ENCODE measurements at regions not wholly inside any gene's neighbourhood (a gene's known extent, or its start where the extent isn't known, plus 50 kb on each side); places are given as distances from the start of the nearest gene placed in this dataset.
A peak's percentile ranks its signal among the peaks of the same experiment; 100 is the strongest.

- no peak overlapping the region for H2AFZ ChIP-seq (ENCODE audit: low read depth, low read length, severe bottlenecking)
These were observed 382.8 kb downstream of the RRAGC start for GRCh38 chr1:38476850-38477178.

GRCh38 chr1:38476111-38476849 is 383.3 kb downstream of the RRAGC start:
- Histone ChIP-seq H3K9ac (ENCODE audit: low read length) (no peak overlapping the region; the same call in 1 of the 2 replicates), H2AFZ (ENCODE audit: low read depth, low read length, severe bottlenecking) (peak overlapping the region; percentile 70), H3K9me2 (replicated peaks; ENCODE audit: insufficient read depth, low read length) (no peaks in the 10 kb centered on the region), H3K27me3 (ENCODE audit: low read length) (no peaks in the 10 kb centered on the region), H3K36me3 (ENCODE audit: low read length) (no peaks in the 10 kb centered on the region), H3K4me2 (ENCODE audit: low read depth, low read length, poor library complexity, severe bottlenecking) (peak overlapping the region; percentile 75), H3K4me3 (ENCODE audit: insufficient read depth, low read length, poor library complexity, severe bottlenecking) (no peak overlapping the region), H4K20me1 (ENCODE audit: low read depth, low read length) (no peaks in the 10 kb centered on the region), H3K27ac (ENCODE audit: low read depth, low read length) (no peak overlapping the region), H3K79me2 (ENCODE audit: insufficient read depth, low read length) (no peaks in the 10 kb centered on the region), H3K9me3 (ENCODE audit: insufficient read depth, low read length) (no peaks in the 10 kb centered on the region), H3F3A (ENCODE audit: insufficient read depth) (peaks cover 10% of the 10 kb centered on the region)
- TF ChIP-seq EZH2phosphoT487 (conservative IDR thresholded peaks at IDR 0.05; ENCODE audit: low read length) (no peak), CTCF (IDR thresholded peaks at IDR 0.05; ENCODE audit: insufficient read depth, low read length, poor library complexity, severe bottlenecking) (no peak)

More at GRCh38 chr1:38476850-38477178, 382.8 kb downstream of the RRAGC start:
- H3K27me3 ChIP-seq (ENCODE audit: low read length), result no peaks in the 10 kb centered on the region
- no peak overlapping the region for H3K4me3 ChIP-seq (ENCODE audit: insufficient read depth, low read length, poor library complexity, severe bottlenecking)
- H3K9ac ChIP-seq (ENCODE audit: low read length), result no peak overlapping the region
- H4K20me1 ChIP-seq (ENCODE audit: low read depth, low read length), result no peaks in the 10 kb centered on the region
- H3K4me2 ChIP-seq (ENCODE audit: low read depth, low read length, poor library complexity, severe bottlenecking), result no peak overlapping the region
- no peaks in the 10 kb centered on the region for H3K9me2 ChIP-seq (replicated peaks; ENCODE audit: insufficient read depth, low read length)
- peaks cover 10% of the 10 kb centered on the region for H3F3A ChIP-seq (ENCODE audit: insufficient read depth)
- TF ChIP-seq CTCF (IDR thresholded peaks at IDR 0.05; ENCODE audit: insufficient read depth, low read length, poor library complexity, severe bottlenecking) (no peak), EZH2phosphoT487 (conservative IDR thresholded peaks at IDR 0.05; ENCODE audit: low read length) (no peak)
- no peaks in the 10 kb centered on the region for H3K36me3 ChIP-seq (ENCODE audit: low read length)
- no peak overlapping the region for H3K27ac ChIP-seq (ENCODE audit: low read depth, low read length)
- no peaks in the 10 kb centered on the region for H3K79me2 ChIP-seq (ENCODE audit: insufficient read depth, low read length)
- no peaks in the 10 kb centered on the region for H3K9me3 ChIP-seq (ENCODE audit: insufficient read depth, low read length)

DNA sequence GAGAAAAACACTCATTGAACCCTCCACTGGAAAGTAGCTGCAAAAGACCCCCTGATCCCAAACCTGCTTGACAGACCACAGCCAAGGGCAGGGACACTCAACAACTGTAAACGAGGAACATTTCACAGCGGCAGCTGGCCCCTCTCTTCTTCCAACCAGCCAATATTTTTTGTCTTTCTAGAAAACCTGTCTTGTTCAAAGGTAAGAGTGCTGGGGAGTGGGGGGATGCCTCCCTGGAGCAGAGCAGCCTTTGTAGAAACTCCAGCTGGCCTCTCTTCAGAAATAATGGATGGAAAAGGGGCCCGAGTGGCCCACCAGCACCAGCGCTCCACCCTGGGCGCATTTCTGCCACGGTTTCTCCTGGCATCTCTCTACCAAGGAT is 384.0 kb downstream of the RRAGC start:
- peak overlapping the region; percentile 75 for H3K4me2 ChIP-seq (ENCODE audit: low read depth, low read length, poor library complexity, severe bottlenecking)
- peaks cover 10% of the 10 kb centered on the region for H3F3A ChIP-seq (ENCODE audit: insufficient read depth)
- H3K27me3 ChIP-seq (ENCODE audit: low read length), result no peaks in the 10 kb centered on the region
- H3K36me3 ChIP-seq (ENCODE audit: low read length), result no peaks in the 10 kb centered on the region
- H3K9ac ChIP-seq (ENCODE audit: low read length), result peak overlapping the region; percentile 59
- no peaks in the 10 kb centered on the region for H3K9me2 ChIP-seq (replicated peaks; ENCODE audit: insufficient read depth, low read length)
- no peaks in the 10 kb centered on the region for H3K79me2 ChIP-seq (ENCODE audit: insufficient read depth, low read length)
- TF ChIP-seq EZH2phosphoT487 (conservative IDR thresholded peaks at IDR 0.05; ENCODE audit: low read length) (no peak), CTCF (IDR thresholded peaks at IDR 0.05; ENCODE audit: insufficient read depth, low read length, poor library complexity, severe bottlenecking) (no peak)
- H3K27ac ChIP-seq (ENCODE audit: low read depth, low read length), result peak overlapping the region; percentile 84
- no peaks in the 10 kb centered on the region for H4K20me1 ChIP-seq (ENCODE audit: low read depth, low read length)
- H2AFZ ChIP-seq (ENCODE audit: low read depth, low read length, severe bottlenecking), result peak overlapping the region; percentile 70
- no peaks in the 10 kb centered on the region for H3K9me3 ChIP-seq (ENCODE audit: insufficient read depth, low read length)
- peak overlapping the region; percentile 40 for H3K4me3 ChIP-seq (ENCODE audit: insufficient read depth, low read length, poor library complexity, severe bottlenecking)
